Tibial nerve (tissue), 4 donors: ENCODE measurements at regions not wholly inside any gene's neighbourhood (a gene's known extent, or its start where the extent isn't known, plus 50 kb on each side); places are given as distances from the start of the nearest gene placed in this dataset.

Experiments
- DNase-seq, 2 donors: peaks; one replicate each; pipeline ENCODE4 v3.0.0-alpha.2; 2019; ENCODE audit warnings: low spot score in 2 of 2
- H3K27ac ChIP-seq, 4 donors: fragments of 200-600 bp; sonication (generic) in 3 of 4; one replicate each; pipeline ENCODE4 v1.5.1; 2017 to 2019; ENCODE audit warnings: mild to moderate bottlenecking in 1 of 4
- H3K27me3 ChIP-seq, 2 donors: fragments of 200-600 bp; sonication (generic) in 1 of 2; one replicate each; pipeline versions ENCODE4 v1.5.1 to v1.6.0; 2017 to 2019
- H3K36me3 ChIP-seq, 3 donors: fragments of 200-600 bp; sonication (generic); one replicate each; pipeline ENCODE4 v1.5.1; 2018 to 2019
- H3K4me1 ChIP-seq, 4 donors: fragments of 200-600 bp; sonication (generic) in 3 of 4; one replicate each; pipeline ENCODE4 v1.5.1; 2017 to 2019
- H3K4me3 ChIP-seq, 4 donors: fragments of 200-600 bp; sonication (generic) in 3 of 4; one replicate each; pipeline ENCODE4 v1.5.1; 2017 to 2019; ENCODE audit warnings: mild to moderate bottlenecking in 1 of 4, moderate library complexity in 1 of 4
- H3K9me3 ChIP-seq, 4 donors: fragments of 200-600 bp; sonication (generic) in 3 of 4; one replicate each; pipeline ENCODE4 v1.5.1; 2017 to 2019
- EP300 ChIP-seq, 2 donors: sonication (generic); formaldehyde crosslinking; IDR thresholded peaks; one replicate each; pipeline ENCODE4 v1.6.1; 2017; ENCODE audit warnings: antibody characterized with exemption in 2 of 2, mild to moderate bottlenecking in 1 of 2
- POLR2A ChIP-seq, 2 donors: fragments of 450-650 bp; IDR thresholded peaks; one replicate each; pipeline ENCODE4 v1.6.1; 2017; ENCODE audit warnings: antibody characterized with exemption in 2 of 2, mild to moderate bottlenecking in 2 of 2, moderate library complexity in 2 of 2
- WGBS, 2 donors: methylation state at CpG; one replicate each; pipeline ENCODE4 v1.1.5; 2018; 5-methylcytosine and 5-hydroxymethylcytosine counted together
- TF ChIP-seq, protein P1 (sequence below), 5 experiments: fragments of 200-600 bp in 3 of 5; fragments of 450-650 bp in 2 of 5; sonication (generic) in 3 of 5; IDR thresholded peaks; one replicate each; pipeline ENCODE4 v1.5.1; 2016 to 2019; ENCODE audit warnings: antibody characterized with exemption in 5 of 5, mild to moderate bottlenecking in 3 of 5, moderate library complexity in 2 of 5

DNA sequence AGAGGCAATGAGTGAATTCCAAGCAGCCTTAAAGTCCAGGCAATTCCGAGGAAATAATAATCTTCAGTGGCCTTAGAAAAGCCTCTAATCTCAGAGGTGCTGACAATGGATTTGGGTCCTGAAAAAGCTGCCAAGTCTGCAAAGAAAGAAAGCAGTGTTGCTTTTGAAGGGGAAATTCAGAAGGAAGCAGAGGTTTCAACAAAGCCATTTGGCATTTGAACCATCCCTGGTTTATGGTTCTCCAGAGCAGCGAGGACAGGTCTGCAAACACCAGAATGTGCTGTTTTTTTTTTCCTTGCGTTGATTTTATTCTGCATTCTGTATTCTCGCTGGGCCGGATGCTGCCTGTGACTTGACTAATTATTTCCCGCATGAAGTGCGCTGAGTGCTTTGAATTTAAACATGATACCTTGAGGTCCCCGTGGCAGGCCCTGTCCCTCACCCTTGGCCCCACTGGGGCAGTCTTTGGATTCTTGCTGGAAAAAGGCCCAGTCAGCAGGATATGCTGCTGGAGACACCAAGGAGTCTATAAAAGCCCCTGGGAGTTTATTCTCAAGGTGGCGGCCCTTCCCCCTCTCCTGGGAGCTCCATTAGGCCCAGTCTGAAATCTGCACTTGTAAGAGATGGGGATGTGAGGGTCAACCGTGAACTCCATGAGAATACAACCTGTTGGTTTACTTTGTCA lies 338.3 kb downstream of the HAPSTR1 start:
- WGBS, 2 donors = 52 to 57% methylated on average over 10 of the region's 10 CpGs
- no peaks in the 10 kb centered on the region for H3K4me1 ChIP-seq
- TF ChIP-seq POLR2A (IDR thresholded peaks at IDR 0.05) = no peak
- TF ChIP-seq, protein P1, sequence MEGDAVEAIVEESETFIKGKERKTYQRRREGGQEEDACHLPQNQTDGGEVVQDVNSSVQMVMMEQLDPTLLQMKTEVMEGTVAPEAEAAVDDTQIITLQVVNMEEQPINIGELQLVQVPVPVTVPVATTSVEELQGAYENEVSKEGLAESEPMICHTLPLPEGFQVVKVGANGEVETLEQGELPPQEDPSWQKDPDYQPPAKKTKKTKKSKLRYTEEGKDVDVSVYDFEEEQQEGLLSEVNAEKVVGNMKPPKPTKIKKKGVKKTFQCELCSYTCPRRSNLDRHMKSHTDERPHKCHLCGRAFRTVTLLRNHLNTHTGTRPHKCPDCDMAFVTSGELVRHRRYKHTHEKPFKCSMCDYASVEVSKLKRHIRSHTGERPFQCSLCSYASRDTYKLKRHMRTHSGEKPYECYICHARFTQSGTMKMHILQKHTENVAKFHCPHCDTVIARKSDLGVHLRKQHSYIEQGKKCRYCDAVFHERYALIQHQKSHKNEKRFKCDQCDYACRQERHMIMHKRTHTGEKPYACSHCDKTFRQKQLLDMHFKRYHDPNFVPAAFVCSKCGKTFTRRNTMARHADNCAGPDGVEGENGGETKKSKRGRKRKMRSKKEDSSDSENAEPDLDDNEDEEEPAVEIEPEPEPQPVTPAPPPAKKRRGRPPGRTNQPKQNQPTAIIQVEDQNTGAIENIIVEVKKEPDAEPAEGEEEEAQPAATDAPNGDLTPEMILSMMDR (IDR thresholded peaks at IDR 0.05) = no peak
- TF ChIP-seq EP300 (IDR thresholded peaks at IDR 0.05) = no peak
- DNase-seq = no peak
- no peaks in the 10 kb centered on the region for H3K36me3 ChIP-seq
- no peak overlapping the region for H3K27ac ChIP-seq
- H3K27me3 ChIP-seq = no peaks in the 10 kb centered on the region
- no peak overlapping the region for H3K4me3 ChIP-seq
- no peaks in the 10 kb centered on the region for H3K9me3 ChIP-seq

- no peak overlapping the region for H3K27ac ChIP-seq
- H3K9me3 ChIP-seq = peaks cover 0 to 4% (median 0%) of the 10 kb centered on the region in 4 donors
- DNase-seq = no peak
- 43 to 54% methylated on average over 2 of the region's 2 CpGs for WGBS, 2 donors
- H3K4me3 ChIP-seq = no peak overlapping the region
- H3K36me3 ChIP-seq = no peaks in the 10 kb centered on the region
- no peak for TF ChIP-seq EP300 (IDR thresholded peaks at IDR 0.05)
- TF ChIP-seq, protein P1 (IDR thresholded peaks at IDR 0.05) = no peak
- TF ChIP-seq POLR2A (IDR thresholded peaks at IDR 0.05) = no peak
- H3K27me3 ChIP-seq = no peaks in the 10 kb centered on the region
- H3K4me1 ChIP-seq = no peaks in the 10 kb centered on the region
These were observed 343.2 kb downstream of the HAPSTR1 start for GRCh38 chr16:9434659-9435058.

DNA sequence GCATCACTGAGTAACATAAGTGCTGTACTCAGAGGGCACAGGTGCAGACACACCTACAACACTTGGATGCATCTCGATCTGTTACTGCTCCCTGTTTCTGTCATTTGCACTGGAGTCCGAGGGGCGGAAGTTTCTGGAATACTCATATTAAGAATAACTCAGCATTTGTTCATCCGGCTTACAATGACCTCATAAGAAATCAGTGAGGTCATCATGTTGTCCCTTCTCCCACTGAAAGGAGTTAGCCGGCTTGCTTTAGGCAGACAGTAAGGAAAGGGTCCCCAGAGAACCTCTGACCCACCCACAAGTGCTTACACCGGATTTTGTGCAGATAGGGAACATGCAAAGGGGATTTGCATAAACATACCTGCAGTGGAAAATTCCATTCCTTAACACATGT lies 344.7 kb downstream of the HAPSTR1 start:
- Histone ChIP-seq H3K27me3 (no peaks in the 10 kb centered on the region), H3K4me1 (no peaks in the 10 kb centered on the region), H3K27ac (no peak overlapping the region), H3K36me3 (no peaks in the 10 kb centered on the region), H3K9me3 (peaks cover 0 to 4% (median 0%) of the 10 kb centered on the region in 4 donors), H3K4me3 (no peak overlapping the region)
- WGBS, 2 donors = 77 to 79% methylated on average over 6 of the region's 6 CpGs
- TF ChIP-seq POLR2A (IDR thresholded peaks at IDR 0.05) = no peak
- no peak for TF ChIP-seq EP300 (IDR thresholded peaks at IDR 0.05)
- TF ChIP-seq, protein P1 (IDR thresholded peaks at IDR 0.05) = no peak
- DNase-seq = no peak

DNA sequence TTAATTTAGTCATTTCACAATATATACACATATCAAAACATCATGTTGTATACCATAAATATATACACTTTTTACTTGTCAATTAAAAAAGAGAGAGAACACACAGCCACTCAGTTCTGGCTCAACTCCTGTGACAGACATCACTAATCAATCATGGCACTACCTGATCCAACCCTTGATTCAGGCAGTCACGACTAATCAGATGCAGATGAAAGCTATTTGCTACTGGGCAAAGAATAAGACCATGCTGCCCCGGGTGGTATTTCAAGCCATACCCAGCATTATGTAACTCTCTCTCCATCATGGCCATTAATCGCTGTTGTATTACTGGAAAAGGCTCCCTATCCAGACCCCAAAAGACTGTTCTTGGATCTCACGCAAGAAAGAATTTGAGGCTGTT lies 345.7 kb downstream of the HAPSTR1 start:
- TF ChIP-seq EP300 (IDR thresholded peaks at IDR 0.05) (no peak), POLR2A (IDR thresholded peaks at IDR 0.05) (no peak)
- TF ChIP-seq, protein P1 (IDR thresholded peaks at IDR 0.05) = no peak
- no peaks in the 10 kb centered on the region for H3K4me1 ChIP-seq

DNA sequence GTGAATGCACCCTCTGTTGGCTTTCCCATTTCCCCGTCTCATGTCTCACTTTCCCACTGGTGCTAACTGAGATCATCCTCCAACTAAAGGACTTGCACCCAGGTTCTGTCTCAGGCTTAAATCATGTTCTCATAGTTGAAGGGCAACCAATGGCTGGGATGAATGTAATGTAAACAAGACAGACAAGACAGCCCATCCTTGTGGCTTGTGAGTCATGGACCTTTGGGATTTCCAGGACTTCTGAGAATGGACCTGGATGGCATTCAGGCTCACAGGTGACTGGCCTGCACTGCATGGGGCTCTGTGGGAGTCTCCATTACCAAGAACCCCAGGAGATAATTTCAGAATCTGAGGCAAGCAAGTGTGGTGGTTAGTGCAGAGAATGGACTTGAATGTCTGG lies 347.5 kb downstream of the HAPSTR1 start:
- H3K27me3 ChIP-seq = no peaks in the 10 kb centered on the region
- TF ChIP-seq EP300 (IDR thresholded peaks at IDR 0.05) (no peak), POLR2A (IDR thresholded peaks at IDR 0.05) (no peak)
- TF ChIP-seq, protein P1 (IDR thresholded peaks at IDR 0.05) = no peak
- peaks cover 0 to 4% (median 0%) of the 10 kb centered on the region in 4 donors for H3K9me3 ChIP-seq
- no peak overlapping the region for H3K27ac ChIP-seq
- DNase-seq = no peak
- WGBS, 2 donors = 100% methylated on average over 1 of the region's 1 CpG
- H3K4me3 ChIP-seq = no peak overlapping the region
- no peaks in the 10 kb centered on the region for H3K36me3 ChIP-seq
- H3K4me1 ChIP-seq = no peaks in the 10 kb centered on the region

More for the DNA sequence above, 345.7 kb downstream of the HAPSTR1 start:
- no peak for DNase-seq
- peaks cover 0 to 4% (median 0%) of the 10 kb centered on the region in 4 donors for H3K9me3 ChIP-seq
- no peak overlapping the region for H3K27ac ChIP-seq
- 85 to 88% methylated on average over 4 of the region's 4 CpGs for WGBS, 2 donors
- H3K4me3 ChIP-seq = no peak overlapping the region
- no peaks in the 10 kb centered on the region for H3K36me3 ChIP-seq
- H3K27me3 ChIP-seq = no peaks in the 10 kb centered on the region
